Glutamatergic neuron (in vitro differentiated cells): ENCODE measurements at regions not wholly inside any gene's neighbourhood (a gene's known extent, or its start where the extent isn't known, plus 50 kb on each side); places are given as distances from the start of the nearest gene placed in this dataset.

Experiments used
- DNase-seq: peaks from one replicate; pipeline ENCODE4 v3.0.0; 2022
- H3K27ac Mint-ChIP-seq: one replicate; pipeline ENCODE4 v1.8.0; 2020; ENCODE audit warnings: mild to moderate bottlenecking, mixed read lengths, inconsistent platforms; ENCODE audit not compliant: unreplicated experiment
- H3K27me3 Mint-ChIP-seq: one replicate; pipeline ENCODE4 v1.8.0; 2020; ENCODE audit warnings: mild to moderate bottlenecking, moderate library complexity, mixed read lengths, inconsistent platforms; ENCODE audit not compliant: unreplicated experiment
- H3K36me3 Mint-ChIP-seq: one replicate; pipeline ENCODE4 v1.8.0; 2020; ENCODE audit warnings: mild to moderate bottlenecking, mixed read lengths, inconsistent platforms; ENCODE audit not compliant: unreplicated experiment
- H3K4me1 Mint-ChIP-seq: one replicate; pipeline ENCODE4 v1.8.0; 2020; ENCODE audit warnings: mild to moderate bottlenecking, low read depth, mixed read lengths, inconsistent platforms; ENCODE audit not compliant: unreplicated experiment
- H3K4me3 Mint-ChIP-seq: one replicate; pipeline ENCODE4 v1.8.0; 2020; ENCODE audit warnings: mild to moderate bottlenecking, mixed read lengths, inconsistent platforms; ENCODE audit not compliant: unreplicated experiment
- H3K9me3 Mint-ChIP-seq: one replicate; pipeline ENCODE4 v1.8.0; 2020; ENCODE audit warnings: mild to moderate bottlenecking, moderate library complexity, mixed read lengths, inconsistent platforms; ENCODE audit not compliant: unreplicated experiment
- TF ChIP-seq, protein P1 (sequence below): fragments of 200-600 bp; sonication (generic); IDR thresholded peaks from one replicate; pipeline ENCODE4 v1.5.0; 2021; ENCODE audit not compliant: partially characterized antibody, unreplicated experiment

DNA sequence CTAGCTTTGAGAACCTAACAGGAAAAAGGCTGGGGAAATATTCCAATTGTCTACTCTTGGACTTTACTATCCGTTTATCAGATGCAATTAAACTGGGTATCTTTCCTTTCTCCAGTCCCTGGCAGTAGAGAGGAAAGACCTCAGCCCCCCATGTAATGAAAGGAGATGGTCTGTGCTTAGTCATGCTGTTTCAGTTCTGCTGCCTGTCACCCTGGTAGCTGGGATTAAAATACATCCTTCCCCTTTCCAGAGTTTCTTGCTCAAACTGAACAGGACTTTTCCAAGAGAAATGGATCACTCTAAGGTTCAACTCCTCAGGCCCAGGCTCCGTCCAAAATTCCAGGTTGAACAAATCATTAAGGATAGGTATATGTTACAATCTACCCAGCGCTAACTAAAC, 202.9 kb downstream of the PTEN start:
- Mint-ChIP-seq H3K4me3 (no peak overlapping the region), H3K27ac (no peak overlapping the region), H3K27me3 (peaks cover 2% of the 10 kb centered on the region), H3K9me3 (no peaks in the 10 kb centered on the region), H3K4me1 (no peaks in the 10 kb centered on the region), H3K36me3 (peaks cover 4% of the 10 kb centered on the region)
- DNase-seq: no peak
- TF ChIP-seq, protein P1, sequence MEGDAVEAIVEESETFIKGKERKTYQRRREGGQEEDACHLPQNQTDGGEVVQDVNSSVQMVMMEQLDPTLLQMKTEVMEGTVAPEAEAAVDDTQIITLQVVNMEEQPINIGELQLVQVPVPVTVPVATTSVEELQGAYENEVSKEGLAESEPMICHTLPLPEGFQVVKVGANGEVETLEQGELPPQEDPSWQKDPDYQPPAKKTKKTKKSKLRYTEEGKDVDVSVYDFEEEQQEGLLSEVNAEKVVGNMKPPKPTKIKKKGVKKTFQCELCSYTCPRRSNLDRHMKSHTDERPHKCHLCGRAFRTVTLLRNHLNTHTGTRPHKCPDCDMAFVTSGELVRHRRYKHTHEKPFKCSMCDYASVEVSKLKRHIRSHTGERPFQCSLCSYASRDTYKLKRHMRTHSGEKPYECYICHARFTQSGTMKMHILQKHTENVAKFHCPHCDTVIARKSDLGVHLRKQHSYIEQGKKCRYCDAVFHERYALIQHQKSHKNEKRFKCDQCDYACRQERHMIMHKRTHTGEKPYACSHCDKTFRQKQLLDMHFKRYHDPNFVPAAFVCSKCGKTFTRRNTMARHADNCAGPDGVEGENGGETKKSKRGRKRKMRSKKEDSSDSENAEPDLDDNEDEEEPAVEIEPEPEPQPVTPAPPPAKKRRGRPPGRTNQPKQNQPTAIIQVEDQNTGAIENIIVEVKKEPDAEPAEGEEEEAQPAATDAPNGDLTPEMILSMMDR: no peak

DNA sequence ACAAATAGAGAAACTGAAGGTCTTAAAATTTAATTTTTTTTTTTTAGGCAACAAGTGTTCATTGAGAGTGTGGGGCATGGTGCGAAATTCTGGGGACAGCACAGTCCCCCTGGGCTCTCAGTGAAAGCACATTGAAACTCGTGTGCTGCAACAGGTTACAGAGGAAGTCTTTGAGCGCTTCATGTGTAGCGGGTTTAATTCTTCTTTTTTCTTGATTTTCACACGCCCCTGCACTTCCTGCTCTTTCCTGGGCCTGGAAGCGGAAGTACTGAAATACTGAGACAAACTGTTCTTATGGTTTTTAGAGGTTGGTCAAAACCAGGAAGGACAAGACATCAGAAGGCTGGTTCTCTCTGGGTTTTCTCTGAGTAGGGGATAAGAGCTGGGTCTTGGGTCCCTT, 203.5 kb downstream of the PTEN start:
- TF ChIP-seq, protein P1: no peak
- Mint-ChIP-seq H3K27me3 (peaks cover 2% of the 10 kb centered on the region), H3K4me1 (no peaks in the 10 kb centered on the region), H3K4me3 (no peak overlapping the region), H3K9me3 (no peaks in the 10 kb centered on the region), H3K27ac (no peak overlapping the region), H3K36me3 (peaks cover 4% of the 10 kb centered on the region)
- DNase-seq: no peak

DNA sequence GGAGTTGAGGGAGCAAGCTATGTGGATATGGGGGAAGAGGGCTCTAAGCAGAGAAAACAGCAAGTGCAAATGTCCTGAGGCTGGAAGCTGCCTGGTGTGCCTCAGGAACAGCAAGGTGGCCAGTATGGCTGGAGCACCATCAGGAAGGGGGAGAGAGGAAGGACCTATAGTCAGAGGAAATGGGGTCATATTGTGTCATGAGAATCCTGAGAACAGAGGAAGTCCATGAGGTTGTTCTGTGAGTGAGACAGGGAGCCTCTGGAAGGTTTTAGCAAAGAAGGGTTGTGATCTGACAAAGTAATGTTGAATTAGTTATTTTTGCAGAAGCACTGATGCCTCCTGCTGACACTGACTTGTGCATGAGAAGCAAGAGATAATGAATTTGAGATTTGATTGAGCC, 204.3 kb downstream of the PTEN start:
- peaks cover 4% of the 10 kb centered on the region for H3K36me3 Mint-ChIP-seq
- DNase-seq: no peak
- H3K27me3 Mint-ChIP-seq: peaks cover 2% of the 10 kb centered on the region
- no peaks in the 10 kb centered on the region for H3K9me3 Mint-ChIP-seq
- no peak overlapping the region for H3K4me3 Mint-ChIP-seq
- H3K4me1 Mint-ChIP-seq: no peaks in the 10 kb centered on the region
- TF ChIP-seq, protein P1: no peak
- no peak overlapping the region for H3K27ac Mint-ChIP-seq

- no peaks in the 10 kb centered on the region for H3K9me3 Mint-ChIP-seq
- H3K27ac Mint-ChIP-seq: no peak overlapping the region
- H3K4me1 Mint-ChIP-seq: no peaks in the 10 kb centered on the region
- TF ChIP-seq, protein P1: no peak
- H3K36me3 Mint-ChIP-seq: peaks cover 4% of the 10 kb centered on the region
- peaks cover 2% of the 10 kb centered on the region for H3K27me3 Mint-ChIP-seq
- H3K4me3 Mint-ChIP-seq: no peak overlapping the region
- DNase-seq: no peak
These were observed 205.9 kb downstream of the PTEN start for GRCh38 chr10:88069338-88069737.

- Mint-ChIP-seq H3K36me3 (peaks cover 4% of the 10 kb centered on the region), H3K9me3 (no peaks in the 10 kb centered on the region), H3K4me1 (no peaks in the 10 kb centered on the region), H3K27ac (no peak overlapping the region), H3K4me3 (no peak overlapping the region), H3K27me3 (peaks cover 2% of the 10 kb centered on the region)
- TF ChIP-seq, protein P1: no peak
- no peak for DNase-seq
These were observed 206.9 kb downstream of the PTEN start for GRCh38 chr10:88070080-88070880.
